ENCODE measurements at regions not wholly inside any gene's neighbourhood (a gene's known extent, or its start where the extent isn't known, plus 50 kb on each side); places are given as distances from the start of the nearest gene placed in this dataset.
A peak's percentile ranks its signal among the peaks of the same experiment; 100 is the strongest.

DNA sequence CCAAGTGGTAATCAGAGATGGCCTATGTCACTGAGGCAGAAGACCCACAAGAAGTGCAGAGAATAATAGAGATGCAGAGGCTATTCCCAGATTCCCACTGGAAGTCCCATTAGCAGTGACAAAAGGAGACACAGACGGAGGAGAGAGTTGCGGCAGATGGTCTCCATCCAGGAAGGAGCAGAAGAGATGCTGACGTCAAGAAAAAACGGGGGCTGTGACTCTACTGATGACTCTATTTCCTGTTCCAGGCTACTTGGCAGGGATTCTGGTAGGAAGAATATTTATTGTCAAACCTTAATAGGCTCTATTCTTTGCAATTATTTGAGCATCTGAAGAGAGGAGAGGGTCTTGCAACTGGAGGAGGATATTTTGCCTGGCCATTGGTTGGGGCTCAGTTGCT lies 246.0 kb upstream of the ECI2 start:
- no peak for DNase-seq (ENCODE audit: low read depth, low spot score)

DNA sequence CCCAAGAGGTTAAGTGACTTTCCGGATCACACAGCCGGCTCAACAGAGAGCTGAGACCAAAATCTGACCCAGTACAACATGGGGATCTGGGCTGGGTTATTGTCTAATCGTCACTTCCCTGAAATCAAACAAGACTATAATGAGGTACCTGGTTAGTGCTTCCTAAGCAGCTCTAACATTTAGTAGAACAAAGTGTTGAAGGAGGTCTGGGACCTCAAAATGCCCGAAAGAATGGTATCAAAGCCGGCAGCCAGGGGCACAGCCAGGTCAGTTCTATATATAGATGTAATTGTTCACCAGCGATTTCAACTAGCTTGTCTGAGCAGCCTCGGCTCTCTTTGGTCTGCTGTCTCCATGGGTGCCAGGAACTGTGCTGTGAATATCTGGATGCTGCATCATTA lies 245.5 kb upstream of the ECI2 start:
- no peak for DNase-seq (ENCODE audit: low read depth, low spot score)

DNA sequence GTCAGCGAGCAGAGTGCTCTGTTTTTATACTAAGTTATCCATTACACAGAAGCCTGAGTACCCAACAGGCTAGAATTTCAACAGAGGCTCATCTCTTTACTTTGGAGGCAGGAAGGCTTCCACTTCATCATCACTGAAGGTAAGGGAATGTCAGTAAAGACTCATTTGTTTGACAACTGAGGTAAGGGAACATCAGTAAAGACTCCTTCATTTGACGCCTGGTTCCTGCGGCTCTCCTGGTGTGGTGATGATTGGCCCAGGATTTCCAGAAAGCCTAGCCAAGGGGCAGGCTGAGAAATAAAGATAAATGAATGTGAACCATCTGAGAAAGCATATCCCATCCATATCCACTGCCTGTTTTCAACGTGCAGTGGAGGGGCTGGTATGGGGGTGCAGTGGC lies 244.6 kb upstream of the ECI2 start:
- DNase-seq (ENCODE audit: low read depth, low spot score): no peak

GRCh38 chr6:4378319-4378996 lies 243.1 kb upstream of the ECI2 start:
- no peak for DNase-seq (ENCODE audit: low read depth, low spot score)

DNA sequence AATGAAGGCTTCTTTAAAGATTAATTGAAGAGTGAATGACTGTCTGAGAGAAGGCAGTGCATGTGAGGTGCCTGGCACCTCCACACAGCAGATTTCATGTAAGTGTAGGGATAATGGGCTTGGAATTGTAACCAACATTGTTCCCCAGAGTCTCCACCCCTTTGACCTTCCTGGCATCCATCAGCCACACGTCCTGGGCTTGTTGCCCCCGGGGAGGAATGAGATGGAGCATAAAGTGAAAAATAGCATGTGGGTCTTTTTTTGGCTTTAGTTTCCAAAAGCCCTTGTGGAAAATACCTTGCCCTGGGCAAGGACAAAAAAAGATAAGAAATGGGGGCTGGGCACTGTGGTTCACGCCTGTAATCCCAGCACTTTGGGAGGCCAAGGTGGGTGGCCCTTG lies 242.2 kb upstream of the ECI2 start:
- peak; percentile 23 for DNase-seq (ENCODE audit: low read depth, low spot score)

- peak; percentile 69 for DNase-seq (ENCODE audit: low read depth, low spot score)
Observed at GRCh38 chr6:4374216-4374615, 238.8 kb upstream of the ECI2 start.

GRCh38 chr6:4372866-4373265 lies 237.5 kb upstream of the ECI2 start:
- no peak for DNase-seq (ENCODE audit: low read depth, low spot score)

- no peak for DNase-seq (ENCODE audit: low read depth, low spot score)
Observed at GRCh38 chr6:4371207-4371921, 236.0 kb upstream of the ECI2 start.

GRCh38 chr6:4370066-4370465 lies 234.7 kb upstream of the ECI2 start:
- DNase-seq (ENCODE audit: low read depth, low spot score): peak; percentile 57

- no peak for DNase-seq (ENCODE audit: low read depth, low spot score)
Observed at GRCh38 chr6:4369616-4370015, 234.2 kb upstream of the ECI2 start.

GRCh38 chr6:4368649-4369048 lies 233.3 kb upstream of the ECI2 start:
- no peak for DNase-seq (ENCODE audit: low read depth, low spot score)

- DNase-seq (ENCODE audit: low read depth, low spot score): no peak
Observed at GRCh38 chr6:4367643-4368042, 232.3 kb upstream of the ECI2 start.

DNA sequence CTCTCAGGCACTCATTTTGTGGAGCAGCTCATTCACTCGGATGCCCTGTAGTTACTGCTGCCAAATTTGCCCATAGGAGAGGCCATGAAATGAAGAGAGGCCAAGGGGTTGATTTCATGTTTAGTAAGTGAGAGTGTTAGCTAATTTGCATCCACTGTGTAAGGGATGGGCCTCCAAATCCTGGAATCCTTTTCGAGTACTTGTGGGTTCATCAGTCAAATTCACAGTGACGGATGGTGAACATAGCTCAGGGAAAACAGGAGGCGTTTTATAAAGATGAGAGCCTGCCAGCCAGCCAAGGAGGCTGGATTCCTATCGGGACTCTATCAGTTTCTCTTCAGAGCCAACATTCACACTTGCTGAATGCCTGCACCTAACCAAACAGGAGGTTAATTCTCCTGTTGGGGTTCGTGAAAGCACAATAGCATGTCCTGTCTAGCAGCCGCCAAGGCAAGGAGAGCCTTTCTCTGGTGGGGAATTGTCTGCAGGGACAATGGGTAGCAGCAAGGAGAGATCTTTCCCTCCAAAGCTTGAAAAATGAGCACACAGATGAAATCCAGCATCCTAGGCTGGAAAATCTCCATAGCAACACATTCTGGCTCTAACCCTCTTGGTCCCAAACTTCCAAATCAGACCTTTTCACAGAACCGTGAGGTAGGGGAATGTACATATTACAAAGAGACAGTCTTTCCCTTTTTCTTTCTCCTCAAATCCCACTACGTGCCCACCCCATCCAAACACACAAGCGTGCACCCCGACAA lies 231.4 kb upstream of the ECI2 start:
- DNase-seq (ENCODE audit: low read depth, low spot score): no peak

DNA sequence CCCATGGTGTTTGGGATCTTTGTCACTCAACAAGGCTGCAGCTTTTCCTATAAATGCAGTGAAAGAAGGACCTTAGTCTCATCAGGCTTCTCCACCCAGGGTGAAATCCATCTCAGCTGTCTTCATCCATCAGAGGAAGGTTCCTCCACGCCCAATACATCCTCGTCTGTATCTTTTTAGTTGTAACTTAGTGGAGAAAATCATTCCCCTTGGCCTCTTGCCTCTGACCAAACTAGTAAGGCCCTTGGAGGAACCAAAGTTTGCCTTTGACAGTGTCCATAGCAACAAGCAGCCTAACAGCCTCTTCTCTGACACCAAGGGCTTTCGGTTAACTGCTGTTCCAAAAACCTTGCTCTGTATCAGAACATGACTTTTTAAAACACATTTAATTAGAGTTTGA lies 230.3 kb upstream of the ECI2 start:
- DNase-seq (ENCODE audit: low read depth, low spot score): no peak

DNA sequence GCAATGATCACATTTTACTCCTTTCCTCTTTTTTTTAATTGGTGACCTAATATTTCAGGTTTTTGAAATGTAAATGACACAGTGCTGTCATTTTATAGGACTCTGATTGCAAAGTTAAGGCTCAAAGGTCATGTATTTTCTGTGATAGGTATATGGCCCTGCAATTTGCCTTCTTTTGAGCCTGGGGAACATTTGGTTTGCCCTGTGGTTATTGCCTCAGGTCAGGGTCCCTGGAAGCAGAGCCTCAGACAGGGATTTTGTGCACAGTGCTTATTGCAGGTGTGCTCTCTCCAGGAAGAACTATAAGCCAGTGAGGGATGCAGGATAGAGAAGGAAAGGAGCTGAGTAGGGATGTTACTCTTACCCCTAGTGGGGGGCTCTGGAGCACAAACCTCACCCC lies 229.3 kb upstream of the ECI2 start:
- no peak for DNase-seq (ENCODE audit: low read depth, low spot score)

GRCh38 chr6:4364172-4364571 lies 228.8 kb upstream of the ECI2 start:
- DNase-seq (ENCODE audit: low read depth, low spot score): no peak

- no peak for DNase-seq (ENCODE audit: low read depth, low spot score)
Observed at GRCh38 chr6:4363656-4364055, 228.3 kb upstream of the ECI2 start.

DNA sequence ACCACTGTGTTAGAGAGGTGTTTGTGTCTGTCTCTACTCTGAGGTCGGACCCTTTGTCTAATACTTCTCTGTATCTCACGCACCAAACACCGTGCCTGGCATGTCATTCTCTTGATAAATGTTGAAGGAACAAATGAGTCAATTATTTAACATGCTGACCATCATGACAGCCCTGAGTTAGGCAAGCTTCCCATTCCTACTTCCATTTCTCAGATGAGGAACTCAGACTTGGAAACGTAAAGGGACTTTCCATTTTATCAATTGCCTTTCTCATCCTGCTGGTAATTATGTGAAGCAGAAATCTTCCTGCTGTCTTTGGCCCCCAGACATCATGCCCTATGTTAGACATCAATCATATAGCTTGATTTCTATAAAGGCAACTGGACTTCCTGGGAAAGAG lies 227.0 kb upstream of the ECI2 start:
- no peak for DNase-seq (ENCODE audit: low read depth, low spot score)

DNA sequence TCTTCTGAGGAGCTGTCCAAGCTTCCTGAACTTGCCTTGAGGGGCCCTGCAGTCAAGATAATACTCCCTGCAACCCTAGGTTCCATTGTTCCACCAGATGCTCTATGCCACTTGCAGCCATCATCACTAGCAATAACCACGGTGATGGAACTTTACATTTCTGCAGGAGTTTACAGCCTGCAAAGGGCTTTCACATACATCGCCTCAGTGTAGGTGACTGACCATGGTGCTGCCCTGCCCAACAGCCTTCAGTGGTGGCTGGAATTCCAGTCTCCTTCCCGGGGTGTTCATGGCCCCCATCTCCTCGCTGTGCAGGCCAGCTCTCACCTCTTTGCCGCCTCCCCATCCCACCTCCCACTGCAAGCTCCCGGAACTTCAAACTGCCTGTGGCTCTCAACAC lies 225.5 kb upstream of the ECI2 start:
- no peak for DNase-seq (ENCODE audit: low read depth, low spot score)

- no peak for DNase-seq (ENCODE audit: low read depth, low spot score)
Observed at GRCh38 chr6:4359108-4359730, 223.8 kb upstream of the ECI2 start.

GRCh38 chr6:4358414-4359107 lies 223.2 kb upstream of the ECI2 start:
- peak; percentile 82 for DNase-seq (ENCODE audit: low read depth, low spot score)

- DNase-seq (ENCODE audit: low read depth, low spot score): peak; percentile 57
Observed at GRCh38 chr6:4357660-4358152, 222.3 kb upstream of the ECI2 start.
